ENCODE measurements at regions not wholly inside any gene's neighbourhood (a gene's known extent, or its start where the extent isn't known, plus 50 kb on each side); places are given as distances from the start of the nearest gene placed in this dataset.

DNA sequence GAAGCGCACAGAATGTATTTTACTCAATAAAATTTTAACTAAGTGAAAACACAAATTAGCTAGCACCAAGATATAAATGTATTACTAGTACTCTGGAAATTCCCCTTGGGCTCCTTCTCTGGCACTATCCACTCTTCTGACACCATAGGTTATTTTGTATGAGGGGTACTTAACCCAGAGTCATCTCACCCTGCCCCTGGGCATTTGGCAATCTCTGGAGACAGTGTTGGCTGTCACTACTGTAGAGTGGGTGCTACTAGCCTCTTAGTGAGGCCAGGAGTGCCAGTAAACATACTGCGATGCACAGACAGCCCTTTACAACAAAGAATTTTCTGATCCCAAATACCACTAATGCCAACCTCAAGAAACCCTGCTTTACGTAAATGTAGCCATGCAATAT lies 246.3 kb upstream of the KBTBD8 start:
- TF ChIP-seq, protein P1, sequence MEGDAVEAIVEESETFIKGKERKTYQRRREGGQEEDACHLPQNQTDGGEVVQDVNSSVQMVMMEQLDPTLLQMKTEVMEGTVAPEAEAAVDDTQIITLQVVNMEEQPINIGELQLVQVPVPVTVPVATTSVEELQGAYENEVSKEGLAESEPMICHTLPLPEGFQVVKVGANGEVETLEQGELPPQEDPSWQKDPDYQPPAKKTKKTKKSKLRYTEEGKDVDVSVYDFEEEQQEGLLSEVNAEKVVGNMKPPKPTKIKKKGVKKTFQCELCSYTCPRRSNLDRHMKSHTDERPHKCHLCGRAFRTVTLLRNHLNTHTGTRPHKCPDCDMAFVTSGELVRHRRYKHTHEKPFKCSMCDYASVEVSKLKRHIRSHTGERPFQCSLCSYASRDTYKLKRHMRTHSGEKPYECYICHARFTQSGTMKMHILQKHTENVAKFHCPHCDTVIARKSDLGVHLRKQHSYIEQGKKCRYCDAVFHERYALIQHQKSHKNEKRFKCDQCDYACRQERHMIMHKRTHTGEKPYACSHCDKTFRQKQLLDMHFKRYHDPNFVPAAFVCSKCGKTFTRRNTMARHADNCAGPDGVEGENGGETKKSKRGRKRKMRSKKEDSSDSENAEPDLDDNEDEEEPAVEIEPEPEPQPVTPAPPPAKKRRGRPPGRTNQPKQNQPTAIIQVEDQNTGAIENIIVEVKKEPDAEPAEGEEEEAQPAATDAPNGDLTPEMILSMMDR (IDR thresholded peaks at IDR 0.05 in 8 of 11, conservative IDR thresholded peaks at IDR 0.05 in 3 of 11): no peak
- no peak for TF ChIP-seq POLR2AphosphoS5 (IDR thresholded peaks at IDR 0.05)

All from spleen (tissue), 7 donors.